ENCODE measurements at regions not wholly inside any gene's neighbourhood (a gene's known extent, or its start where the extent isn't known, plus 50 kb on each side); places are given as distances from the start of the nearest gene placed in this dataset.

- TF ChIP-seq CTCF (IDR thresholded peaks at IDR 0.05; ENCODE audit: extremely low read depth, insufficient read depth, missing control alignments) = no peak
- in situ Hi-C loops (cut with MboI; ENCODE audit: low pct_unique_long_range_greater_than_20kb, low sequenced_read_pairs, unreplicated experiment) = no loop called here
- no peak for DNase-seq (ENCODE audit: low spot score)
These were observed 240.2 kb downstream of the UACA start for GRCh38 chr15:70523192-70523591.

GRCh38 chr15:70522323-70522966 lies 240.9 kb downstream of the UACA start:
- DNase-seq (ENCODE audit: low spot score) = no peak
- TF ChIP-seq CTCF (IDR thresholded peaks at IDR 0.05; ENCODE audit: extremely low read depth, insufficient read depth, missing control alignments) = no peak
- in situ Hi-C loops (cut with MboI; ENCODE audit: low pct_unique_long_range_greater_than_20kb, low sequenced_read_pairs, unreplicated experiment) = no loop called here

- TF ChIP-seq CTCF (IDR thresholded peaks at IDR 0.05; ENCODE audit: extremely low read depth, insufficient read depth, missing control alignments) = no peak
- in situ Hi-C loops (cut with MboI; ENCODE audit: low pct_unique_long_range_greater_than_20kb, low sequenced_read_pairs, unreplicated experiment) = no loop called here
- DNase-seq (ENCODE audit: low spot score) = no peak
These were observed 241.6 kb downstream of the UACA start for GRCh38 chr15:70521576-70522322.

GRCh38 chr15:70519616-70520015 lies 243.7 kb downstream of the UACA start:
- in situ Hi-C loops (cut with MboI; ENCODE audit: low pct_unique_long_range_greater_than_20kb, low sequenced_read_pairs, unreplicated experiment) = no loop called here
- no peak for TF ChIP-seq CTCF (IDR thresholded peaks at IDR 0.05; ENCODE audit: extremely low read depth, insufficient read depth, missing control alignments)
- no peak for DNase-seq (ENCODE audit: low spot score)

GRCh38 chr15:70519004-70519365 lies 244.4 kb downstream of the UACA start:
- no peak for TF ChIP-seq CTCF (IDR thresholded peaks at IDR 0.05; ENCODE audit: extremely low read depth, insufficient read depth, missing control alignments)
- no peak for DNase-seq (ENCODE audit: low spot score)
- in situ Hi-C loops (cut with MboI; ENCODE audit: low pct_unique_long_range_greater_than_20kb, low sequenced_read_pairs, unreplicated experiment) = no loop called here

GRCh38 chr15:70518201-70519003 lies 245.0 kb downstream of the UACA start:
- DNase-seq (ENCODE audit: low spot score) = no peak
- in situ Hi-C loops (cut with MboI; ENCODE audit: low pct_unique_long_range_greater_than_20kb, low sequenced_read_pairs, unreplicated experiment) = no loop called here
- no peak for TF ChIP-seq CTCF (IDR thresholded peaks at IDR 0.05; ENCODE audit: extremely low read depth, insufficient read depth, missing control alignments)

All from GM13977 (cell line).